ENCODE measurements at regions not wholly inside any gene's neighbourhood (a gene's known extent, or its start where the extent isn't known, plus 50 kb on each side); places are given as distances from the start of the nearest gene placed in this dataset.

- TF ChIP-seq CTCF (IDR thresholded peaks at IDR 0.05; ENCODE audit: low read length) (no peak), EZH2 (IDR thresholded peaks at IDR 0.05; ENCODE audit: borderline replicate concordance, low read length) (no peak)
These were observed 191.2 kb downstream of the ACTL7B start for GRCh38 chr9:108664309-108665255.

Measured in OCI-LY1 (cell line).